ENCODE measurements at regions not wholly inside any gene's neighbourhood (a gene's known extent, or its start where the extent isn't known, plus 50 kb on each side); places are given as distances from the start of the nearest gene placed in this dataset.
"Not testable (repeated sequence)": the region's sequence is repeated elsewhere in the genome, so short reads cannot be mapped to it uniquely, and the experiment has no call there.

DNA sequence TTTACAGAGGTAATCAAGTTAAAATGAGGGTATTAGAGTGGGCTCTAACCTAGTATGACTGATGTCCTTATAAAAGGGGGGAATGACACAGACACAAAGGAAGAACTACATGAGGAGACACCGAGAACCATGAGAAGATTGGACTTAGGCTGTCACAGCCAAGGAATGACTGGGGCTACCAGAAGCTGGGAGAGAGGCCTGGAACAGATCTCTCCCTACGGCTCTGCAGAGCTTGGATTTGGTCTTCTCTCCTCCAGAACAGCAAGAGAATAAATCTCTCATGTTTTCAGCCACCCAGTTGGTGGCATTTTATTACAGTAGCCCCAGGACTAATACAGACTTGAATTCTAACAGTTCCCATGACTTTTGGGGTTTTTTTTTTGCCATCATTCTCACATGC, 110.8 kb downstream of the PSMG1 start:
- WGBS, 3 donors: 82 to 90% (median 84%) methylated on average over 2 of the region's 2 CpGs
- Histone ChIP-seq H3K4me1 (ENCODE audit: control insufficient read depth in 3 of 3, insufficient read depth in 2 of 3, low read depth in 1 of 3, low read length in 2 of 3) (peaks cover 0 to under 1% (median 0%) of the 10 kb centered on the region in 3 donors), H3K36me3 (ENCODE audit: control insufficient read depth in 3 of 3, insufficient read depth in 2 of 3, low read depth in 1 of 3, low read length in 3 of 3) (no peaks in the 10 kb centered on the region), H3K27me3 (ENCODE audit: control insufficient read depth in 3 of 3, insufficient read depth in 3 of 3, low read length in 3 of 3) (no peaks in the 10 kb centered on the region), H3K9me3 (ENCODE audit: control insufficient read depth in 2 of 2, insufficient read depth in 1 of 2, low read depth in 1 of 2, low read length in 1 of 2) (peaks cover 0 to 6% of the 10 kb centered on the region in 2 donors), H3K4me3 (ENCODE audit: low read depth in 1 of 3, low read length in 3 of 3) (no peak overlapping the region), H3K27ac (ENCODE audit: low read depth in 1 of 3, low read length in 2 of 3) (peak overlapping the region in 2 of 3 donors; percentile 5 to 63)
- FAIRE-seq (no peak), DNase-seq (no peak)

DNA sequence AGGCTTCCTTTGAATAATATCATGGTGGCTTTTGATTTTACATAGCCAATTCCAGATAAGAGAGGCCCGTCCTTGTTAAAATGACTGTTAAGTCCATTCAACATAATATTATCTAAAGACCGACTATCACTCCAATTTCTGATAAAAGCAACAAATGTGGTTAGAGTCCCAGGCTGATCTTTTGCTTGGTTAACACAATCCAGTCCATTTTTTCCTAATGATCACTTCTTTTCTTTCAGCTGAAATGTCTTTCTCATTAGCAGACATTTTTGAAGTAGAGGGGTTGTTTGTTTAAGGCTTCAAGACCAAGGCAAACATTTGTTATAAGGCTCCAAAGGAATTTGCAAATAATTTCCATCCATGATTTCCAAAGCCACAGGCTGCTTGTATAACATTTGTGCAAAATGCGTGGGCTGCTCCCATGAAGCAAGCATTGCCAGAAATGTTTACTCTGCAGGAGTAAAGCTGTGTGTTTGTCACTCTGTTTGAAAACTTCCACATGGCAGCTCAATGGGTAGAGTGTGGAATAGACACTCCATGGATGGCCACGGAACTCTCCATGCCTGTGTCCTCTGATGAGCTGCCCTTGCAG, 111.5 kb downstream of the PSMG1 start:
- Histone ChIP-seq H3K9me3 (ENCODE audit: control insufficient read depth in 2 of 2, insufficient read depth in 1 of 2, low read depth in 1 of 2, low read length in 1 of 2) (peaks cover 0 to 6% of the 10 kb centered on the region in 2 donors), H3K4me1 (ENCODE audit: control insufficient read depth in 3 of 3, insufficient read depth in 2 of 3, low read depth in 1 of 3, low read length in 2 of 3) (peaks cover 0 to 2% (median 0%) of the 10 kb centered on the region in 3 donors), H3K36me3 (ENCODE audit: control insufficient read depth in 3 of 3, insufficient read depth in 2 of 3, low read depth in 1 of 3, low read length in 3 of 3) (no peaks in the 10 kb centered on the region), H3K27me3 (ENCODE audit: control insufficient read depth in 3 of 3, insufficient read depth in 3 of 3, low read length in 3 of 3) (no peaks in the 10 kb centered on the region), H3K27ac (ENCODE audit: low read depth in 1 of 3, low read length in 2 of 3) (peak overlapping the region in 2 of 3 donors; percentile 5 to 63), H3K4me3 (ENCODE audit: low read depth in 1 of 3, low read length in 3 of 3) (no peak overlapping the region)
- WGBS, 3 donors: 52 to 56% (median 53%) methylated on average over 4 of the region's 4 CpGs
- FAIRE-seq (no peak), DNase-seq (no peak)

DNA sequence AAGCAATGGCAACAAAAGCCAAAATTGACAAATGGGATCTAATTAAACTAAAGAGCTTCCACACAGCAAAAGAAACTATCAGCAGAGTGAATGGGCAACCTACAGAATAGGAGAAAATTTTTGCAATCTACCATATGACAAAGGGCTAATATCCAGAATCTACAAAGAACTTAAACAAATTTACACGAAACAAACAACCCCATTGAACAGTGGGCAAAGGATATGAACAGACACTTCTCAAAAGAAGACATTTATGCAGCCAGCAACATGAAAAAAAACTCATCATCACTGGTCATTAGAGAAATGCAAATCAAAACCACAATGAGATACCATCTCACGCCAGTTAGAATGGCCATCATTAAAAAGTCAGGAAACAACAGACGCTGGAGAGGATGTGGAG, 113.4 kb downstream of the PSMG1 start:
- WGBS, 3 donors: 85 to 95% (median 88%) methylated on average over 3 of the region's 3 CpGs
- not testable (repeated sequence) for FAIRE-seq; H3K36me3 ChIP-seq (ENCODE audit: control insufficient read depth in 3 of 3, insufficient read depth in 2 of 3, low read depth in 1 of 3, low read length in 3 of 3); H3K27me3 ChIP-seq (ENCODE audit: control insufficient read depth in 3 of 3, insufficient read depth in 3 of 3, low read length in 3 of 3); H3K4me3 ChIP-seq (ENCODE audit: low read depth in 1 of 3, low read length in 3 of 3); H3K27ac ChIP-seq (ENCODE audit: low read depth in 1 of 3, low read length in 2 of 3); H3K9me3 ChIP-seq (ENCODE audit: control insufficient read depth in 2 of 2, insufficient read depth in 1 of 2, low read depth in 1 of 2, low read length in 1 of 2); H3K4me1 ChIP-seq (ENCODE audit: control insufficient read depth in 3 of 3, insufficient read depth in 2 of 3, low read depth in 1 of 3, low read length in 2 of 3); DNase-seq

DNA sequence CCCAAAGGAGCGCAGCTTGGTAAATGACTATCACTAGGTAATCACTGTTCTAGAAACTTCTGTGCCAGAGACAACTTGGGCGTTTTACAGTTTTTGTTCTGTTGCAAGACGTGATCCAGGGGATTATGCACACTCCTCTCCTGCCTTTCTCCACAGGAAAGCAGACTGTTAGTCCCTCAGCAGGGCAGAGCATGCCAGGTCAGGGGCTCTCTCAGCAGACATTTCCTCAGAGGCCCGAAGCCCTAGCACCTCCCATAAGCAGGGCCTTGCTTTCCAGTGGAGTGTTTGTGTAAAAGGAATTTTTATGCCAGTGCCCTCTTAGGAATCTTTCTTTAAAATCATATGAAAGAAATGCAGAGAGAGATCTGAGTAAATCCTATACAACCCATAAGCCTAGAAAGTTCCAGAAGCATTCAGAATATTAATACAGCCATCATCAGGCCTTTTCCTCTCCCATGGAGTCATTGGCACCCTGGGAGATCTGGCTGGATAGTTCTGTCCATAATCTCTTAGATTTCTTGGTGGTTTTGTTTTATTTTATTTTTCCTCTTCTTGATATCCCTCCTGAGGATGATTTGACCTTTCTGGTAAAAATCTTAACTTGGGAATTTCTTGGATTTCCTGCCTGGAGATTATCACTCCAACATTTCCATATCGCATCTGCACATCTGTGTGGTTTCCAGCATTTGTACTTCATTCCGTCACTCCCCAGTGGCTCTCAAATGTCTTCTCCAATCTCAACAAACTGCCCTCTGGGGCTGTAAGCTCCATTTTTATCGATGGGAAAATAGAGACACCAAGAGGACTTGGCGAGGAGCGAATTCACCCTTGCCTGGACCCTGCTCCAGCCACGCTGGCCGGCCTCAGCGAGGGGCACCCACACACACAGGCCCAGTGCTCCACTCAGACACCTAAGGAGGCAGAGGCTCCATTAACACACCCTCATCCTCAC, 116.1 kb downstream of the PSMG1 start:
- Histone ChIP-seq H3K27me3 (ENCODE audit: control insufficient read depth in 3 of 3, insufficient read depth in 3 of 3, low read length in 3 of 3) (no peaks in the 10 kb centered on the region), H3K27ac (ENCODE audit: low read depth in 1 of 3, low read length in 2 of 3) (peak overlapping the region in 1 of 3 donors; percentile 51), H3K4me1 (ENCODE audit: control insufficient read depth in 3 of 3, insufficient read depth in 2 of 3, low read depth in 1 of 3, low read length in 2 of 3) (peaks cover 0 to 2% (median 0%) of the 10 kb centered on the region in 3 donors), H3K9me3 (ENCODE audit: control insufficient read depth in 2 of 2, insufficient read depth in 1 of 2, low read depth in 1 of 2, low read length in 1 of 2) (peaks cover 0 to 15% of the 10 kb centered on the region in 2 donors), H3K36me3 (ENCODE audit: control insufficient read depth in 3 of 3, insufficient read depth in 2 of 3, low read depth in 1 of 3, low read length in 3 of 3) (no peaks in the 10 kb centered on the region), H3K4me3 (ENCODE audit: low read depth in 1 of 3, low read length in 3 of 3) (no peak overlapping the region)
- DNase-seq (no peak), FAIRE-seq (no peak)
- WGBS, 3 donors: 74 to 92% (median 83%) methylated on average over 12 of the region's 12 CpGs

DNA sequence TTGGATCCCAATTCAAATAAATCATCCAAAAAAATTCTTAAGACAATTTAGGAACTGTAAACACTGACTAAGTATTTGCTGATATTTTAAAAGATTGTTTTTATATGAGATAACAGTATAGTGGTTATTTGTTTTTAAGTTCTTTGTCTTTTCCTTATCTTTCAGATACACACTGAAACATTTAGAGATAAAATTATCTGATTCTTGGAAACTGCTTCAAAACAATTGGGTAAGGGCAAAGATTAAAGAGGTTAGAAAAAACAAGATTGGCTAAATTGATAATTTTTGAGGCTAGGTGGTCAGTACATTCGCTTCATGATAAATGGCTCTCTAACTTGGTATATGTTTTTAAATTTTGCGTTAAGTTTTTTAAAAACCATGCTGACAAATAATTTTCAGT, 117.3 kb downstream of the PSMG1 start:
- 74 to 92% (median 86%) methylated on average over 2 of the region's 2 CpGs for WGBS, 3 donors
- DNase-seq (no peak), FAIRE-seq (no peak)
- Histone ChIP-seq H3K4me3 (ENCODE audit: low read depth in 1 of 3, low read length in 3 of 3) (no peak overlapping the region), H3K27me3 (ENCODE audit: control insufficient read depth in 3 of 3, insufficient read depth in 3 of 3, low read length in 3 of 3) (no peaks in the 10 kb centered on the region), H3K9me3 (ENCODE audit: control insufficient read depth in 2 of 2, insufficient read depth in 1 of 2, low read depth in 1 of 2, low read length in 1 of 2) (peaks cover 0 to 15% of the 10 kb centered on the region in 2 donors), H3K36me3 (ENCODE audit: control insufficient read depth in 3 of 3, insufficient read depth in 2 of 3, low read depth in 1 of 3, low read length in 3 of 3) (no peaks in the 10 kb centered on the region), H3K27ac (ENCODE audit: low read depth in 1 of 3, low read length in 2 of 3) (no peak overlapping the region), H3K4me1 (ENCODE audit: control insufficient read depth in 3 of 3, insufficient read depth in 2 of 3, low read depth in 1 of 3, low read length in 2 of 3) (peaks cover 0 to 2% (median 0%) of the 10 kb centered on the region in 3 donors)

DNA sequence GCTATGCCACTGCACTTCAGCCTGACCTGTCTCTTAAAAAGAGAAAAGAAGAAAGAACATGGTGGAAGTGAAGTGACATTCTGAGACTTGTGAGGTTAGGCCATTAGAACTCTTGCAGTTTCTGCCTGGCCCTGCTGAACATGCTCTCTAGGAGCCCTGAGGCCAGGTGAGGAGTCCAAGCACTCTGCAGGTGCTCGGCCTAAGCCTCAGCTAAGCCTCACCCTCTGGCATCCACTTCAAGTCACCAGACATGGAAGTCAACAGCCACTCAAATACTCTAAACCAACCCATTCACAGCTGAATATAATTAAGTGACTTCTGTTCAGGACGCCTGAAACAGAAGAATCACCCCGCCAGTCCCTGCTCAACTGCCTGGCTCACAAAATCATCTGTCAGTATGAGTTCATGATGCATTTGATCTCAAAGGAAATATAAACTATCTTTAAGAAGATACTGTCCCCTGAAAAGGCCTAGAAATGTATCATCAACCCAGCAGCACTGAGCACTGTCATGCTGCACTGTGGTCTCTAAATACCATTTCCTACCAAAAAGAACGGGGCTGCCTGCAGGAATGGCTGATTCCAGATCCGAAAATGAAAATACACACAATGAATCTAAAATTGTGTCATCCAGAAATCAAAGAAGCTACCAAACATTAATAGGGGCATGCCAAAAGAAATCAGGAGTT, 118.8 kb downstream of the PSMG1 start:
- DNase-seq: no peak
- H3K36me3 ChIP-seq (ENCODE audit: control insufficient read depth in 3 of 3, insufficient read depth in 2 of 3, low read depth in 1 of 3, low read length in 3 of 3): no peaks in the 10 kb centered on the region
- no peak overlapping the region for H3K27ac ChIP-seq (ENCODE audit: low read depth in 1 of 3, low read length in 2 of 3)
- H3K4me3 ChIP-seq (ENCODE audit: low read depth in 1 of 3, low read length in 3 of 3): no peak overlapping the region
- peaks cover 0 to 2% (median 0%) of the 10 kb centered on the region in 3 donors for H3K4me1 ChIP-seq (ENCODE audit: control insufficient read depth in 3 of 3, insufficient read depth in 2 of 3, low read depth in 1 of 3, low read length in 2 of 3)
- H3K9me3 ChIP-seq (ENCODE audit: control insufficient read depth in 2 of 2, insufficient read depth in 1 of 2, low read depth in 1 of 2, low read length in 1 of 2): peaks cover 0 to 15% of the 10 kb centered on the region in 2 donors
- no peak for FAIRE-seq
- H3K27me3 ChIP-seq (ENCODE audit: control insufficient read depth in 3 of 3, insufficient read depth in 3 of 3, low read length in 3 of 3): no peaks in the 10 kb centered on the region
- 89 to 96% (median 92%) methylated on average over 5 of the region's 5 CpGs for WGBS, 3 donors

DNA sequence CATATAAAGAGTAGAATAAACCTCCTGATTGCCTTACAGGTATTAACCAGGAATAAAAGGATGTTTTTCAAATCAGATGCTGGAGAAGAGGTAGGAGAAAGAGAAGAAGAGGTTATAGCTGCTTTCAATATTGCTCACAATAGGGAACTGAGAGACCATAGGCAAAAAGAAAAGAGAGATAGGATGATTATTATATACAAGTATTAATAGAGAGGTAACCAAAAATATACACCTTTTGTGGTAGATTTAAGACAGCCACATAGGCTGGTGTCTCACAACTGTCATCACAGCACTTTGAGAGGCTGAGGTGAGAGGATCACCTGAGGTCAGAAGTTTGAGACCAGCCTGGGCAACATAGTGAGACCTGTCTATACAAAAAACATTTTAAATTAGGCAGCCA, 119.7 kb downstream of the PSMG1 start:
- Histone ChIP-seq H3K9me3 (ENCODE audit: control insufficient read depth in 2 of 2, insufficient read depth in 1 of 2, low read depth in 1 of 2, low read length in 1 of 2) (peaks cover 0 to 15% of the 10 kb centered on the region in 2 donors), H3K4me1 (ENCODE audit: control insufficient read depth in 3 of 3, insufficient read depth in 2 of 3, low read depth in 1 of 3, low read length in 2 of 3) (peaks cover 0 to 2% (median 0%) of the 10 kb centered on the region in 3 donors), H3K36me3 (ENCODE audit: control insufficient read depth in 3 of 3, insufficient read depth in 2 of 3, low read depth in 1 of 3, low read length in 3 of 3) (no peaks in the 10 kb centered on the region), H3K27me3 (ENCODE audit: control insufficient read depth in 3 of 3, insufficient read depth in 3 of 3, low read length in 3 of 3) (no peaks in the 10 kb centered on the region), H3K27ac (ENCODE audit: low read depth in 1 of 3, low read length in 2 of 3) (no peak overlapping the region), H3K4me3 (ENCODE audit: low read depth in 1 of 3, low read length in 3 of 3) (no peak overlapping the region)
- FAIRE-seq (no peak), DNase-seq (no peak)

DNA sequence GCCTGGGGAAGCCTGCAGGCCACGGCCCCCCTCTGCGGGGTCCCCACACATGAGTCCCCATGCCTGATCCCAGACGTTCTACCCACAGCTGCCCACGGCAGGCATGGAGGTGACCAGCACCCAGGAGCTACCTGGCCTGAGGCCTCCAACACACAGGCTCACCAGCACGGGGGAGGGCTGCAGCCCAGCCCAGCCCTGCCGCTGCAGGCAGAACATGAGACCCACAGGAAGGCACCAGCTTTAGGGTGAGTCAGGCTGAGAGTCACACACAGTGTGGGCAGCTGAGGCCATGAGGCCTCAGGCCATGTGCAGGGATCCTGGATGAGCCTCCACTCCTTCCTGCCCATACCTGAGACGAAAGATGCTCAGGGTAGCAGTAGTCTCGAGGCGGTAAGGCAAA, 121.1 kb downstream of the PSMG1 start:
- WGBS, 3 donors: 84 to 91% (median 90%) methylated on average over 8 to 9 of the region's 9 CpGs
- Histone ChIP-seq H3K27me3 (ENCODE audit: control insufficient read depth in 3 of 3, insufficient read depth in 3 of 3, low read length in 3 of 3) (no peaks in the 10 kb centered on the region), H3K4me1 (ENCODE audit: control insufficient read depth in 3 of 3, insufficient read depth in 2 of 3, low read depth in 1 of 3, low read length in 2 of 3) (no peaks in the 10 kb centered on the region), H3K36me3 (ENCODE audit: control insufficient read depth in 3 of 3, insufficient read depth in 2 of 3, low read depth in 1 of 3, low read length in 3 of 3) (no peaks in the 10 kb centered on the region), H3K9me3 (ENCODE audit: control insufficient read depth in 2 of 2, insufficient read depth in 1 of 2, low read depth in 1 of 2, low read length in 1 of 2) (peaks cover 0 to 15% of the 10 kb centered on the region in 2 donors), H3K27ac (ENCODE audit: low read depth in 1 of 3, low read length in 2 of 3) (no peak overlapping the region), H3K4me3 (ENCODE audit: low read depth in 1 of 3, low read length in 3 of 3) (no peak overlapping the region)
- DNase-seq (no peak), FAIRE-seq (no peak)

Data from small intestine (tissue), 7 donors.